Fibroblast of villous mesenchyme (primary cell): ENCODE measurements at regions not wholly inside any gene's neighbourhood (a gene's known extent, or its start where the extent isn't known, plus 50 kb on each side); places are given as distances from the start of the nearest gene placed in this dataset.

Experiments
- DNase-seq: peaks from one replicate; pipeline ENCODE4 v3.0.0-alpha.2; 2010; ENCODE audit warnings: low read depth
- H3K4me3 ChIP-seq: 2 replicates; pipeline ENCODE4 v1.5.1; 2011; ENCODE audit warnings: low read depth, mild to moderate bottlenecking, low read length
- CTCF ChIP-seq: IDR thresholded peaks from 2 replicates; pipeline ENCODE4 v1.5.1; 2012; ENCODE audit warnings: low read depth, mild to moderate bottlenecking, low read length; ENCODE audit not compliant: insufficient read depth

- no peak for TF ChIP-seq CTCF
- no peak for DNase-seq
These were observed 50.2 kb upstream of the MME start for GRCh38 chr3:155029941-155030340.

GRCh38 chr3:155026999-155027591 is 53.0 kb upstream of the MME start:
- peak; percentile 93 for DNase-seq
- TF ChIP-seq CTCF, result no peak
- H3K4me3 ChIP-seq, result no peak overlapping the region

More at GRCh38 chr3:155029941-155030340, 50.2 kb upstream of the MME start:
- no peak overlapping the region for H3K4me3 ChIP-seq

GRCh38 chr3:155024006-155024638 is 56.0 kb upstream of the MME start:
- peak; percentile 63 for DNase-seq
- no peak for TF ChIP-seq CTCF
- no peak overlapping the region for H3K4me3 ChIP-seq

- TF ChIP-seq CTCF, result no peak
- DNase-seq, result no peak
- no peak overlapping the region for H3K4me3 ChIP-seq
These were observed 57.2 kb upstream of the MME start for GRCh38 chr3:155022896-155023295.

- peak; percentile 87 for DNase-seq
- no peak for TF ChIP-seq CTCF
- H3K4me3 ChIP-seq, result no peak overlapping the region
These were observed 60.5 kb upstream of the MME start for GRCh38 chr3:155019575-155019974.

- peak; percentile 74 for DNase-seq
- H3K4me3 ChIP-seq, result no peak overlapping the region
- no peak for TF ChIP-seq CTCF
These were observed 61.3 kb upstream of the MME start for GRCh38 chr3:155018621-155019330.
